ENCODE measurements at regions not wholly inside any gene's neighbourhood (a gene's known extent, or its start where the extent isn't known, plus 50 kb on each side); places are given as distances from the start of the nearest gene placed in this dataset.

GRCh38 chr5:54619731-54620130, 102.2 kb downstream of the SNX18 start:
- no peak for TF ChIP-seq EZH2 (IDR thresholded peaks at IDR 0.05; ENCODE audit: low read length)
- TF ChIP-seq CTCF (optimal IDR thresholded peaks at IDR 0.05 in 1 of 3, IDR thresholded peaks at IDR 0.05 in 1 of 3, conservative IDR thresholded peaks at IDR 0.05 in 1 of 3; ENCODE audit: extremely low read depth in 1 of 3, insufficient read depth in 2 of 3, low read length in 3 of 3) = no peak

Data from keratinocyte (primary cell).